ENCODE measurements at regions not wholly inside any gene's neighbourhood (a gene's known extent, or its start where the extent isn't known, plus 50 kb on each side); places are given as distances from the start of the nearest gene placed in this dataset.

- no peaks in the 10 kb centered on the region for H3K9me3 ChIP-seq (ENCODE audit: control insufficient read depth, insufficient read depth, low read depth, low read length)
- intact Hi-C loops (cut with micrococcal nuclease; ENCODE audit: unreplicated experiment), result no loop called here
These were observed 1546.5 kb downstream of the NCAM2 start for GRCh38 chr21:22544747-22545146.

DNA sequence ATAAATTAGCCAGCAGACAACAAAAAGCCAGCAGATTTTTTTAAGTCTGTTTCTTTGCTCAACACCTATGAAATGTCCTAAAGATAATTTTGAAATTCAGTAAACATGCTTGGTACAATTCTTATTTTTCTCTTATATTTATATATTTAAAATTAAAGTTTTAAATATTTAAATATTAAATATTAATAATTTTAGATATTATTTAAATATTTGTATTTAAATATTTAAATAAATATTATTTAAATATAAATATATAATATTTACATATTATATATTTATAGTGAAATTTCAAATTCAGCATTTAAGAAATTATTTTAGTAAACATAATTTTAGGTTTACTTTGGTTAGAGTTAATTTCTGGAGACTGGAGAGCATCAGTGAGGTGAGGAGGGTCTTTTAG, 1554.2 kb downstream of the NCAM2 start:
- in situ Hi-C loops (cut with HindIII; ENCODE audit: low pct_unique_long_range_greater_than_20kb, low sequenced_read_pairs), result no loop called here
- ChIA-PET CTCF (no interaction called here), POLR2A (no interaction called here)
- Histone ChIP-seq H3K27me3 (ENCODE audit: control insufficient read depth, insufficient read depth, low read length) (no peaks in the 10 kb centered on the region), H3K27ac (ENCODE audit: low read length) (no peak overlapping the region), H3K4me1 (ENCODE audit: control insufficient read depth, insufficient read depth, low read length) (no peaks in the 10 kb centered on the region), H3K4me3 (ENCODE audit: low read depth in 2 of 2, low read length in 2 of 2) (no peak overlapping the region), H3K9me3 (ENCODE audit: control insufficient read depth, insufficient read depth, low read depth, low read length) (no peaks in the 10 kb centered on the region), H3K36me3 (ENCODE audit: control insufficient read depth, insufficient read depth, low read length) (no peaks in the 10 kb centered on the region)
- DNase-seq (ENCODE audit: low read depth, low spot score), result no peak
- no peak for ATAC-seq
- intact Hi-C loops (cut with micrococcal nuclease; ENCODE audit: unreplicated experiment), result no loop called here
- TF ChIP-seq TCF7L2 (IDR thresholded peaks at IDR 0.05; ENCODE audit: low read depth, low read length) (no peak), SIN3A (IDR thresholded peaks at IDR 0.05; ENCODE audit: borderline replicate concordance, insufficient read depth, low read depth, low read length) (no peak), REST (IDR thresholded peaks at IDR 0.05; ENCODE audit: insufficient read depth in 1 of 2, low read depth in 2 of 2, low read length in 1 of 2) (no peak), CTCF (IDR thresholded peaks at IDR 0.05) (no peak), POLR2AphosphoS5 (IDR thresholded peaks at IDR 0.05; ENCODE audit: low read depth, low read length) (no peak)
- BruUV-seq (replicated peaks), result no TSS peak

More at GRCh38 chr21:22544747-22545146, 1546.5 kb downstream of the NCAM2 start:
- ChIA-PET CTCF (no interaction called here), POLR2A (no interaction called here)
- no peak for ATAC-seq
- BruUV-seq (replicated peaks), result no TSS peak
- Histone ChIP-seq H3K4me1 (ENCODE audit: control insufficient read depth, insufficient read depth, low read length) (no peaks in the 10 kb centered on the region), H3K27me3 (ENCODE audit: control insufficient read depth, insufficient read depth, low read length) (no peaks in the 10 kb centered on the region), H3K36me3 (ENCODE audit: control insufficient read depth, insufficient read depth, low read length) (no peaks in the 10 kb centered on the region), H3K4me3 (ENCODE audit: low read depth in 2 of 2, low read length in 2 of 2) (no peak overlapping the region), H3K27ac (ENCODE audit: low read length) (no peak overlapping the region)
- TF ChIP-seq TCF7L2 (IDR thresholded peaks at IDR 0.05; ENCODE audit: low read depth, low read length) (no peak), POLR2AphosphoS5 (IDR thresholded peaks at IDR 0.05; ENCODE audit: low read depth, low read length) (no peak), SIN3A (IDR thresholded peaks at IDR 0.05; ENCODE audit: borderline replicate concordance, insufficient read depth, low read depth, low read length) (no peak), REST (IDR thresholded peaks at IDR 0.05; ENCODE audit: insufficient read depth in 1 of 2, low read depth in 2 of 2, low read length in 1 of 2) (no peak), CTCF (IDR thresholded peaks at IDR 0.05) (no peak)
- in situ Hi-C loops (cut with HindIII; ENCODE audit: low pct_unique_long_range_greater_than_20kb, low sequenced_read_pairs), result no loop called here
- DNase-seq (ENCODE audit: low read depth, low spot score), result no peak

All from Panc1 (cell line).